Activated CD4-positive, alpha-beta T cell treated with anti-CD3 and anti-CD28 coated beads for 36 hours (primary cell): ENCODE measurements at regions not wholly inside any gene's neighbourhood (a gene's known extent, or its start where the extent isn't known, plus 50 kb on each side); places are given as distances from the start of the nearest gene placed in this dataset.

Experiments
- ATAC-seq: fragments of 200-7000 bp; cut with Tn5 transposase; one replicate; pipeline ENCODE4 v1.10.0; 2021; ENCODE audit warnings: mild to moderate bottlenecking, moderate library complexity
- CTCF ChIA-PET: fragments of 350-600 bp; sonication (Branson Sonifier 250); formaldehyde crosslinking; loops from one replicate; lab custom pipeline; 2021; ENCODE audit warnings: antibody characterized with exemption; lab: Charles Lee
- POLR2A ChIA-PET: fragments of 350-600 bp; sonication (Branson Sonifier 250); formaldehyde crosslinking; loops from one replicate; lab custom pipeline; 2021; ENCODE audit warnings: antibody characterized with exemption, inconsistent platforms; lab: Charles Lee
- DNase-seq: peaks from one replicate; pipeline ENCODE4 v3.0.0-alpha.2; 2020
- H3K27ac Mint-ChIP-seq: one replicate; pipeline ENCODE4 v1.8.0; 2021; ENCODE audit warnings: mixed read lengths
- H3K27me3 Mint-ChIP-seq: one replicate; pipeline ENCODE4 v1.8.0; 2021; ENCODE audit warnings: mixed read lengths
- H3K36me3 Mint-ChIP-seq: one replicate; pipeline ENCODE4 v1.8.0; 2021; ENCODE audit warnings: low read depth, mixed read lengths
- H3K4me1 Mint-ChIP-seq: one replicate; pipeline ENCODE4 v1.8.0; 2021; ENCODE audit warnings: mixed read lengths
- H3K4me3 Mint-ChIP-seq: one replicate; pipeline ENCODE4 v1.8.0; 2021; ENCODE audit warnings: mild to moderate bottlenecking, moderate library complexity, mixed read lengths
- H3K9me3 Mint-ChIP-seq: one replicate; pipeline ENCODE4 v1.8.0; 2021; ENCODE audit warnings: low read depth, mixed read lengths
- intact Hi-C, 2 experiments: fragments of 100-400 bp; cut with DNase I in 1 of 2; cut with micrococcal nuclease in 1 of 2; formaldehyde crosslinking; loops; one replicate each; pipeline versions ENCODE4 v1.14.2 to v1.15.1; 2022 to 2024; cut with DNase I, micrococcal nuclease

DNA sequence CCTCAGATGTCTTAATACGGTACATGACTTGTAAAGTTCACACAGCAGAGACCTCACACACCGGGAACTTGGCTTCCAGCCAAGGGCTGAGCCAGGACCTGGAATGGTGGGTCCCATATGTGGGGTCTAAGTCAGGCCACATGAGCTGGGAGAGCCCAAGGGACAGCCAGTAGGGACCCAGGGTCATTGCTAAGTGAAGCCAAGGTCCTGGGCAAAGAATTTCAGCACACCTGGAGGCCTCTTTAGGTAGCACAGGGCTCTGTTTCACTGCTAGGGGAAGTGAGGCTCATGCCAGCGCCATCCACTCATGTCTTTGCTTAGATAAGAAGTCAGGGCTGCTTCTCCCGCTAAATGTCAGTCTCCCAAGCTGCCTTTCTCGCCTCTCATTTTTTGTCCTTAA is 116.6 kb upstream of the TLE3 start:
- no peak for DNase-seq
- H3K27ac Mint-ChIP-seq = no peak overlapping the region
- H3K36me3 Mint-ChIP-seq = no peaks in the 10 kb centered on the region
- ChIA-PET POLR2A (no interaction called here), CTCF (interaction anchor here (1.2 kb wide), 1 partner anchor 25 kb away, joined by 3 read pairs; no protein-coding TSS in a partner anchor)
- H3K9me3 Mint-ChIP-seq = no peaks in the 10 kb centered on the region
- ATAC-seq = no peak
- no peak overlapping the region for H3K4me3 Mint-ChIP-seq
- H3K4me1 Mint-ChIP-seq = no peaks in the 10 kb centered on the region
- H3K27me3 Mint-ChIP-seq = no peaks in the 10 kb centered on the region
- intact Hi-C loops = no loop called here

- Mint-ChIP-seq H3K4me1 (no peaks in the 10 kb centered on the region), H3K4me3 (no peak overlapping the region), H3K27ac (no peak overlapping the region), H3K27me3 (no peaks in the 10 kb centered on the region), H3K36me3 (no peaks in the 10 kb centered on the region), H3K9me3 (no peaks in the 10 kb centered on the region)
- DNase-seq = no peak
- POLR2A ChIA-PET = no interaction called here
- intact Hi-C loops = no loop called here
- no peak for ATAC-seq
- CTCF ChIA-PET = interaction anchor here (1.2 kb wide), 1 partner anchor 25 kb away, joined by 3 read pairs; no protein-coding TSS in a partner anchor
Observed at GRCh38 chr15:70213794-70214193, 116.1 kb upstream of the TLE3 start.

DNA sequence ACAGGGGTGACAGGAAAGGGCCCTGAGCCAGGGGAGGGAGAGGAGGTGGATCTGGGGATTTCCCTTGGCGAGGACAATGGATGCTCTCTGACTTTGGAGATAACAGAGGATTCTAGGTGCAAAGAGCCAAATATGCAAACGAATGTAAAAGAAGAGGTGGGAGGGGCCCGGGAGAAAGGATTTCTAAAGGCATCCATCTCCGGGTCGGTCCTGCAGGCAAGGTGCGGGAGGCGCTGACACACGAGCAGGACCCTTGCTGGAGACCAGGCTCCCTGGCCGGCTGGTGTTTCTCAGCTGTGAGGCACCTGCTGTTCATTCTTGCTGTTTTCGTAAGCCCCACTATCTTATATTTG is 115.2 kb upstream of the TLE3 start:
- H3K4me1 Mint-ChIP-seq = no peaks in the 10 kb centered on the region
- ATAC-seq (no peak), DNase-seq (no peak)
- CTCF ChIA-PET = interaction anchor here (0.7 kb wide), 1 partner anchor 661 kb away, joined by 3 read pairs; no protein-coding TSS in a partner anchor
- no peaks in the 10 kb centered on the region for H3K9me3 Mint-ChIP-seq
- H3K36me3 Mint-ChIP-seq = no peaks in the 10 kb centered on the region
- intact Hi-C loops = no loop called here
- POLR2A ChIA-PET = no interaction called here
- H3K27me3 Mint-ChIP-seq = no peaks in the 10 kb centered on the region
- no peak overlapping the region for H3K27ac Mint-ChIP-seq
- no peak overlapping the region for H3K4me3 Mint-ChIP-seq

GRCh38 chr15:70212286-70212962 is 114.7 kb upstream of the TLE3 start:
- POLR2A ChIA-PET = no interaction called here
- CTCF ChIA-PET = interaction anchor here (0.7 kb wide), 1 partner anchor 661 kb away, joined by 3 read pairs; no protein-coding TSS in a partner anchor
- no peak for ATAC-seq
- no peak for DNase-seq
- Mint-ChIP-seq H3K27me3 (no peaks in the 10 kb centered on the region), H3K4me3 (no peak overlapping the region), H3K9me3 (no peaks in the 10 kb centered on the region), H3K4me1 (no peaks in the 10 kb centered on the region), H3K27ac (no peak overlapping the region), H3K36me3 (no peaks in the 10 kb centered on the region)
- intact Hi-C loops = no loop called here

DNA sequence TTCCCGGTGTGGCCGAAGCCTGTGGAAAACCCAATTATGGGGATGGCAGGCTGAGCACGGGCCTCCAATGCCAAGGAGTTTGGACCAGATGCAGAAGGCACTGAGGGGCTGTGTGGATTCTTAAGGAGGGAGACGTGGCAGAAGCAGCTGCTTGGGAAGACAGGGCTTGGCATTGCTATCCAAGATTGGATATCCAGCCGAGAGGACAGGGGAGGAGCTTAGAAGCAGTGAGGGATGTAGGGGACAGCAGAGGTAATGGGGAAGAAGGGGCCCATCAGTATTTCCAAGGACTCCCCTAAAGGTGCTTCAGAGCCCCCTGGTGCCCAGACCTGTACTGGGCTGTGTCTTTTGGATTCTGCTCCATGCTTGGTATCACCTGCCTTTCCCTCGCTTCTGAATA is 112.8 kb upstream of the TLE3 start:
- H3K9me3 Mint-ChIP-seq = no peaks in the 10 kb centered on the region
- H3K4me3 Mint-ChIP-seq = no peak overlapping the region
- no peaks in the 10 kb centered on the region for H3K27me3 Mint-ChIP-seq
- intact Hi-C loops = no loop called here
- no peak overlapping the region for H3K27ac Mint-ChIP-seq
- H3K4me1 Mint-ChIP-seq = no peaks in the 10 kb centered on the region
- no peak for ATAC-seq
- POLR2A ChIA-PET = no interaction called here
- DNase-seq = peak; percentile 10
- CTCF ChIA-PET = no interaction called here
- no peaks in the 10 kb centered on the region for H3K36me3 Mint-ChIP-seq

DNA sequence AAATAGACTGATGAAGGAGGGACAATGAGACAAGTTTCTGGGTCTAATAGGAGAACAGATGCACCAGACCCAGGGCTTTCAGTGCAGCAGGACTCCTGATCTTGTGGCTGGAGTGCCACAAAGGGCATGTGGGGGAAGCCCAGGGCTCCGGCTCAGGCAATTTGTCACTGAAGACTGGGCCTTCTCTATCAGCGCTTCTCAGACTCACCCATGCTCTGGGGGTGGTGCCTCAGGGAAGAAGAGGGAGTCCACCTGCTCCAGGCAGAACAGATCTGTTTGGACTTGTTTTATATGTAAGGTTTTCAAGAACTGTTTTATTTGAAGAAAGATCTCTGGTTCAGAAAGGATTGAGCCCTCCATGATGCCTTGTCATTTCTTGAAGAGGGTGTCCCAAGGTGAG is 112.4 kb upstream of the TLE3 start:
- no peak for DNase-seq
- ChIA-PET POLR2A (no interaction called here), CTCF (no interaction called here)
- H3K27ac Mint-ChIP-seq = no peak overlapping the region
- no peaks in the 10 kb centered on the region for H3K4me1 Mint-ChIP-seq
- intact Hi-C loops = no loop called here
- no peak overlapping the region for H3K4me3 Mint-ChIP-seq
- no peaks in the 10 kb centered on the region for H3K27me3 Mint-ChIP-seq
- no peaks in the 10 kb centered on the region for H3K36me3 Mint-ChIP-seq
- H3K9me3 Mint-ChIP-seq = no peaks in the 10 kb centered on the region
- no peak for ATAC-seq

GRCh38 chr15:70209499-70209898 is 111.8 kb upstream of the TLE3 start:
- ATAC-seq (no peak), DNase-seq (no peak)
- ChIA-PET CTCF (no interaction called here), POLR2A (no interaction called here)
- Mint-ChIP-seq H3K4me1 (no peaks in the 10 kb centered on the region), H3K4me3 (no peak overlapping the region), H3K27ac (no peak overlapping the region), H3K9me3 (no peaks in the 10 kb centered on the region), H3K27me3 (no peaks in the 10 kb centered on the region), H3K36me3 (no peaks in the 10 kb centered on the region)
- intact Hi-C loops = no loop called here

- H3K27ac Mint-ChIP-seq = no peak overlapping the region
- H3K4me1 Mint-ChIP-seq = no peaks in the 10 kb centered on the region
- ATAC-seq (no peak), DNase-seq (no peak)
- CTCF ChIA-PET = interaction anchor here (0.6 kb wide), 2 partner anchors 9 to 17 kb away, joined by 3 read pairs; no protein-coding TSS in a partner anchor
- intact Hi-C loops = no loop called here
- POLR2A ChIA-PET = interaction anchor here (0.5 kb wide), 1 partner anchor 30 kb away, joined by 3 read pairs; no protein-coding TSS in a partner anchor
- H3K36me3 Mint-ChIP-seq = no peaks in the 10 kb centered on the region
- H3K27me3 Mint-ChIP-seq = no peaks in the 10 kb centered on the region
- H3K9me3 Mint-ChIP-seq = no peaks in the 10 kb centered on the region
- no peak overlapping the region for H3K4me3 Mint-ChIP-seq
Observed at GRCh38 chr15:70208332-70208731, 110.6 kb upstream of the TLE3 start.

DNA sequence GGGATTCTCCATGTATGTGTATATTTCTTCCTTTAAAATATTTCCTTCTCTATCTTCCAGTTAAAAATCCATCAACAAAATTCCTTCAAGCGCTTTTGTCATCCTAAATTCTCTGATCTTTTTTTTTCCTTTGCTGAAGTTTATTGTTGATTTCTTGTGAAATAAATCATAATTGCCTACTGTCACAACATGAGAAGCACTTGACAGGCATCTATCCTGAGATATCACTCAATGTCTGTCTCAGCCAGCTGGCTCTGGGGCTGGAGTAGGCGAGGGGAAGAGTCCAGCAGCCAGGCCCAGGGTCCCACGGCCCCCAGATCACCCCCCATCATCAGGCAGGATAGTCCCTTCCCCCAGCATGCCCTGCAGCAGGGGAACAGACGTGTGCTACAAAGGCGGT is 109.0 kb upstream of the TLE3 start:
- H3K27me3 Mint-ChIP-seq = no peaks in the 10 kb centered on the region
- H3K4me1 Mint-ChIP-seq = no peaks in the 10 kb centered on the region
- no peak overlapping the region for H3K27ac Mint-ChIP-seq
- ATAC-seq (no peak), DNase-seq (no peak)
- H3K36me3 Mint-ChIP-seq = no peaks in the 10 kb centered on the region
- no peaks in the 10 kb centered on the region for H3K9me3 Mint-ChIP-seq
- POLR2A ChIA-PET = no interaction called here
- CTCF ChIA-PET = no interaction called here
- intact Hi-C loops = no loop called here
- H3K4me3 Mint-ChIP-seq = no peak overlapping the region

- ATAC-seq (no peak), DNase-seq (no peak)
- ChIA-PET CTCF (no interaction called here), POLR2A (no interaction called here)
- H3K4me3 Mint-ChIP-seq = no peak overlapping the region
- H3K27me3 Mint-ChIP-seq = no peaks in the 10 kb centered on the region
- H3K27ac Mint-ChIP-seq = no peak overlapping the region
- no peaks in the 10 kb centered on the region for H3K9me3 Mint-ChIP-seq
- H3K4me1 Mint-ChIP-seq = no peaks in the 10 kb centered on the region
- intact Hi-C loops = no loop called here
- H3K36me3 Mint-ChIP-seq = no peaks in the 10 kb centered on the region
Observed at GRCh38 chr15:70204652-70205051, 106.9 kb upstream of the TLE3 start.

DNA sequence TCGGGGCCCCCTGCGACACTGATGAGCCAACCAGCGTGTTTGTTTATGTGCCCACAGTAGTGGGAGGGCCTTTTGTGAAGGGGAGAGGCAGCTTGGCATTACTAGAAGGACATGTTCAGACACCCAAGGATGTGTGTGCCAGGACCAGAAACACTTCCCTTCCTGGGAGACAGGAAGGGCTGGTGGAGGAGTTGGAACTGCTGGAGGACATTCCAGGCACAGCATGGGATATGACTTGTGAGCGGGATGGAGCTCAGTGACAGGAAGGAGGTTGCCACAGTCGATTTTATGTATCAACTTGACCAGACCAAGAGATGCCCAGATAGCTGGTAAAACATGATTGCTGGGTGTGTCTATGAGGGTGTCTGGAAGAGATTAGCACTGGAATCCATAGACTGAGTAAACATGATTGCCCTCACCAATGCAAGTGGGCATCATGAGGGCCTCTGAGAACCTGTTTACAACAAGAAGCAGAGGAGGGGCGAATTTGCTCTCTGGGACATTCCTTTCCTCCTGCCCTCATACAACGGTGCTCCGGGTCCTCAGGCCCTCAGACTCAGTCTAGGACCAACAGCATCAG is 106.4 kb upstream of the TLE3 start:
- ChIA-PET POLR2A (no interaction called here), CTCF (no interaction called here)
- Mint-ChIP-seq H3K36me3 (no peaks in the 10 kb centered on the region), H3K4me3 (no peak overlapping the region), H3K9me3 (no peaks in the 10 kb centered on the region), H3K4me1 (no peaks in the 10 kb centered on the region), H3K27me3 (no peaks in the 10 kb centered on the region), H3K27ac (no peak overlapping the region)
- intact Hi-C loops = no loop called here
- DNase-seq = no peak
- no peak for ATAC-seq

GRCh38 chr15:70202756-70203155 is 105.0 kb upstream of the TLE3 start:
- no peaks in the 10 kb centered on the region for H3K4me1 Mint-ChIP-seq
- H3K4me3 Mint-ChIP-seq = no peak overlapping the region
- DNase-seq = no peak
- ChIA-PET CTCF (no interaction called here), POLR2A (no interaction called here)
- no peaks in the 10 kb centered on the region for H3K9me3 Mint-ChIP-seq
- ATAC-seq = no peak
- no peak overlapping the region for H3K27ac Mint-ChIP-seq
- H3K36me3 Mint-ChIP-seq = no peaks in the 10 kb centered on the region
- intact Hi-C loops = no loop called here
- H3K27me3 Mint-ChIP-seq = no peaks in the 10 kb centered on the region
